GM03348 (cell line): ENCODE measurements at regions not wholly inside any gene's neighbourhood (a gene's known extent, or its start where the extent isn't known, plus 50 kb on each side); places are given as distances from the start of the nearest gene placed in this dataset.
"Not testable (repeated sequence)": the region's sequence is repeated elsewhere in the genome, so short reads cannot be mapped to it uniquely, and the experiment has no call there.

Experiments
- DNase-seq: peaks from one replicate; pipeline ENCODE4 v3.0.0; 2012; ENCODE audit warnings: low spot score

DNA sequence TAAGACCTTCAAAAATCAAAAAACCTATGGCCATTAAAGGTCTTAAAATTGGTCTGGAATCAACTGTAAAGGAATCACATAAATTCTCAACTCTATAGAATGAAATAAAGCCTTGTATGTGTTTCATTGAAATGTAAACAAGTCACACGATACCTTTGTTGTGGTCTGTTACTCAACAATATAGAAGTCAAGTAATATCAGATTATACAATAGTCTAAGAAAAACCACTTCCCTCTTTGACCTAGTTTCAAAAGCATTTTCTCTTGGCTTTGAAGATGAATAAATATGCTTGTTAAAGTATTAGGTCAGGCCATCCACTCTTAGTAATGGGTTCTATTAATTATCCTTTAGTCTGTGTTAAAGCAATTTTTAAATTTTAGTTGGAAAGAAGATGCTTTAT, 79.8 kb upstream of the DIO2 start:
- DNase-seq, result no peak

- not testable (repeated sequence) for DNase-seq
Measured at GRCh38 chr14:80286744-80287143, 75.4 kb upstream of the DIO2 start.

- peak; percentile 11 for DNase-seq
Measured at GRCh38 chr14:80278293-80279023, 67.2 kb upstream of the DIO2 start.

GRCh38 chr14:80275208-80275850, 64.0 kb upstream of the DIO2 start:
- DNase-seq, result peak; percentile 33

- not testable (repeated sequence) for DNase-seq
Measured at GRCh38 chr14:80274310-80274709, 63.0 kb upstream of the DIO2 start.

GRCh38 chr14:80271389-80271788, 60.1 kb upstream of the DIO2 start:
- no peak for DNase-seq

- DNase-seq, result peak; percentile 37
Measured at GRCh38 chr14:80269353-80269925, 58.1 kb upstream of the DIO2 start.

GRCh38 chr14:80266930-80267329, 55.6 kb upstream of the DIO2 start:
- DNase-seq, result no peak

GRCh38 chr14:80264702-80265101, 53.4 kb upstream of the DIO2 start:
- no peak for DNase-seq
